ENCODE measurements at regions not wholly inside any gene's neighbourhood (a gene's known extent, or its start where the extent isn't known, plus 50 kb on each side); places are given as distances from the start of the nearest gene placed in this dataset.

DNA sequence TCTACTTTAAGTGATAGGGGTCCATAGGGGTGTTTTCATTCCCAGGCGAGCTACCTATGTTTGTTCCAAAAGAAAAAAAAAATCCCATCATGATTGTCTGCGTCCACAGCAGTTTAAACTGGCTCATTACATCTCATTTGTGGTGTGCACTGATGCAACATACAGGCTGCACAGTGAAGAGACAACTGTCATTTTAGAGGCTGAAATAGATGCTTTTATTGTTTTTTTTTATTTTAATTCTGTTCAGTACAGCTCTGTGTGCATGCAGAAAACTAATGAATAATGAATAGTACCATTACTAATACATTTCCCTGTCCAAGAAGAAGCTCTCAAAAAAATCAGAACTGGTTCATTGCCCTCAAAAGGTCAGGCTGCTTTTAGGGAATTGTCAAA is 92.8 kb upstream of the ZNF516 start:
- TF ChIP-seq CTCF (IDR thresholded peaks at IDR 0.05): no peak
- no peak for TF ChIP-seq EZH2 (IDR thresholded peaks at IDR 0.05)
- no peak for TF ChIP-seq EZH2phosphoT487 (IDR thresholded peaks at IDR 0.05)

Data from neural progenitor cell (in vitro differentiated cells).